DMS53 treated with DMSO at 0.1 percent for 48 hours (cell line): ENCODE measurements at regions not wholly inside any gene's neighbourhood (a gene's known extent, or its start where the extent isn't known, plus 50 kb on each side); places are given as distances from the start of the nearest gene placed in this dataset.

Experiments used
- DNase-seq: peaks from one replicate; lab custom pipeline; 2025; ENCODE audit not compliant: unreplicated experiment; lab: John Stamatoyannopoulos, UW

DNA sequence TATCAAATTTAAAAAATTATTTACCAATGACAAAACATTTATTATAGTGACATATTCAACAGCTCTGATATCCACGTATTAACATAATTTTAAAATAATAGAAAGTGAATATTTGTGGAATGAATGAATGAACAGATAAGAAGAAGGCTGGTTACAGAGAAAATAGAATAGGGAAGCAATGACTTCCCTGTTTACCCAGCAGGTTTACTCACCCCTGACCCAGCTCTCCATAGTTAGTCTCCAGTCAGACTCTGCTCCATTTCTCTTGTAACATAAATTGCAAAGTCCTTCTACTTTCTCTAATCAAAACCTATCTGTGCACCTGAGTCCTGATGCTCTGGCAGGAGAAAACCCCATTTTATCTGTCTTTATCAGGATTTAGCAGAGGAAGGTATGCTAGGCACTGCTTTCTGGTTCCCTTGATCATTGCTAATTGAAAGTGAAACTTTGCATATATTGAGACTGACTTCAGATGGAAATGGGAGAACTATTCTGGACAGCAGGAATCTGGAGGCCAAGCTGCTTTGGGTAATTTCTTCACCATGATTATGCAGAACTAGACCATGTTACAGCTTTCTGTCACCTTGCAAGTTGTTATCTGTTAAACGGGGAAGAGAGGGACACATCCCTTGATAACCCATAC is 363.0 kb downstream of the FAT4 start:
- no peak for DNase-seq

DNA sequence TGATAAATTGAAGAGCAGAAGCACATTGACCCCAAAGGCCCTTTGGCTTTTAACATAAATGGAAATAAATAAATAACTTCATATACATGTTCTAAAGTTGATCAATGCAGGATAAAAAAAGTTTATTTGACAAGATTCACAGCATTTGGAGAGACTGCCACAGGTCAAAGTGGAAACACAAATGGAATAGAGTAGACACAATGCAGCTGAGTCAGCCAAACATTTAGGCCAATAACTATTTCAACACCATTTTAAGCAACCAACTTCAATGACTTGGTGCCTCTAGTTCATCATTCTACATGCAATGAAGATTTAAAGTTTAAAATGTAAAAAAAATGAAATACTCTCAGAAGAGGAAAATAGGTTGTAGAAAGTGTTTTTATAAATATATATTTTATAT is 365.2 kb downstream of the FAT4 start:
- no peak for DNase-seq

DNA sequence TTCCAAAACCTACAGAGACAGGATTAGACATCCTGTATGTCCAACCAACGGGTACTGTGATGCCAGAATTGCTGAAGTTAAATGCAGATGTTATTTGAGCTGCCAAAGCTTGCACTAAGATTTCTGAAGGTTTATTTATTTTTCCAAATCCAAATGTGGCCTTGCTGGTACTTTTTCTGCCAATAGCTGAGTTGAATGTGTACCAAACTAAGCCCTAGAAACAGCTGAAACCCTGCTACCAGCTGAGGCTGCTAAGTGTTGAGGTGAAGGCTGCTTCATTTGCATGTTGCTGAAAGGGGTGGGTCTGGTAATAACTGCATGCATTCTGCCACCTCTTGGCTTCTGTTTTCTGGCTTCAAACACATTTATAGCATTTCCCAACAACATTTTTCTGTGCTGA is 366.5 kb downstream of the FAT4 start:
- DNase-seq = no peak

DNA sequence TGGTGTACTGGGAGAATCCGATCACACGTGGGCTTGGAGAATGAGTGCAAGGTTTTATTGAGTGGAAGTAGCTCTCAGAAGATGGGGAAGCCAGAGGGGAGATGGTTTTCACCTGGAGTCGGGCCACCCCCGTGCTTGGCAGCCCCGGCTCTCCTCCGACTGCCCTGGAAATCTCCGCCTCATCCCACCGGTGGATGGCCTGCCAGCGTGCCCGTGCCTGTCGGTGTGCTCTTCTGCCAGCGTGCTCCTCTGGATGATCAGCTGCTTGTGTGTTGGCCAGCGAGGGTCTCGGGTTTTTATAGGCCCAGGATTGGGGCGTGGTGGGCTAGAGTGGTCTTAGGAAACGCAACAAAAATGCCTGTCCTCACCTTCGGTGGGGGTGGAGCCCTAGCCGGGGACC is 368.0 kb downstream of the FAT4 start:
- no peak for DNase-seq

DNA sequence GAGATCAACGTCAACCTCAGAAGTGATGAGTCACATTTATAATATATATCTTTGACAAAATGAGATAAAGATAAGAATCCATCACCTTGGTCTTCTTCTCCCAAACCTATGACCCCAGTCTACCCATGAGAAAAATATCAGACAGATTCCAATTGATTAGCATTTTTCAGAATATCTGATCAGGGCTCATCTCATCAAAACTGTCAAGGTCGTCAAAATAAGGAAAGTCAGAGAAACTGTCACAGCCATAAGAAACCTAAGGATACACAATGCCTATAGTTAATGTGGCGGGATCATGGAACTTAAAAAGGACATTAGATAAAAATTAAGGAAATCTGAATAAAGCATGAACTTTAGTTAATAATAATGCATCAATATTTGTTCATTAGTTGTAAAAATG is 374.1 kb downstream of the FAT4 start:
- no peak for DNase-seq

DNA sequence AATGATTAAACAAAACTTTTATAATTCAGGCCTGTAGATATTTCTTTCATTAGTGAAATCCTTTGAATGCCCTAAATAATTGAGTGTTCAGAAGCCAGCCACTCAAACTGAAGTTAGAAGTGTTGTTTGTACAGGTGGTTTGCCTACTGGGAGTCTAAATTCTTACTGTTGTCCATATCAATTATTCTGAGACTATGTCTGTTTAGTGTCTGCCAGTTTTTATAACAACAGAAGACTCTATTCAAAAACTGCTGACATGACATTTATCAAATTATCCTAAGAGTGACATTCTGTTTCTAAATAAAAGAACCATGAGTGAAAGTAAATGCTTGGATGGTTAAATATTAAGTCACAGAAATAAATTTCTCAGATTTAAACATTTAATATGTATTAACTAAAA is 375.1 kb downstream of the FAT4 start:
- no peak for DNase-seq

DNA sequence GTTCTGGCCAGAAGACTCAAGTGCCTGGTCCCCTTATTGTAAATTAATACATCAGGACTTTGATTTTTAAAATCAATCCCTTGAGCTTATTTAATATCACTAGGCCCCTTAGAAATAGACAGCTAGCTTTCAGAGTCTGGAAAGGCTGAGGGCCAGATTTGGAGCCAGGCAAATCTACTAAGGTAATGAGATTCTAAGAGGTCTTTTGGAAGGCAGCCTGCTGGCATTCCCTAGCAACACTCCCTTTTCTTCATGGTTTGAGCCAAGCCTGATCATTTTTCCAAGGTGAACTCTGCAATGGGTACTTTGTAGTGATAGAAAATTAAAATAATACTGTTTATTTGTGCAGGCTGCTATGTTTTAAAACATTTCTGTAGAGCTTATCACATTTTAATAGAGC is 378.5 kb downstream of the FAT4 start:
- no peak for DNase-seq

DNA sequence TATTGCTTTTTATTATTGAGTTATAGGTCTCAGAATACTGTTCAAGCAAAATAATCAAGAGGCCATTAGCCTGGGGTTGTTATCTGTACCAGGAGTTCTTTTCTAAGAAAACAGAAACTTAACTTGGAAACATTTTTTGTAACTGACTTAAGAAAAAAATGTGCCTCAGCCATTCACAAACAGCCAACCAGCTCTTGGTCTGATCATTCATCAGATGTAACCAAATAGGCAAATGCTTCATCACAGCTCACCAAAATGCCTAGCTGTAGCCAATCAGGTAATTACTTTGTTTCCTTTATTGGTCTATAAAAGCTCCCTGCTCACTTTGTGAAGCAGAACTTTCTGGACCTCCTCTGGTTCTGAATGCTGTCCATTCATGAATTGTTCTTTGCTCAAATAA is 387.7 kb downstream of the FAT4 start:
- DNase-seq = no peak

DNA sequence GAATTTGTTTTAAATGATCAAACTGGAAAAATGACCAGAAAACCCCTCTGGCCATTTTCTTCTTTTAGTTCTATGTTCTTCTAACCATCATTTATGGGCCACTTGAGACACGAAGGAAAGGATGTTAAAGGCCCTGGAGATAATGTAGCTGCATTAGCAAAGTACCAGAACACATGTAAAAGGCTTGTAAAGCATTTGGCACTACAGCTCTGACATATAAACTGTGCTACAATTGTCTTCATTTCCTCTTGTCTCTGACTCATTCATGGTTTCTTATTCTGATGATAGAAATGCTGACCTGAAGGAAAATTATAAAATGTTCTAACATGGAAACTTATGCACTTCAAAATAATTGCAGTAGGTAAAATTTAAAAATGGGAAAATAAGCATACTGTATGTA is 388.7 kb downstream of the FAT4 start:
- no peak for DNase-seq

DNA sequence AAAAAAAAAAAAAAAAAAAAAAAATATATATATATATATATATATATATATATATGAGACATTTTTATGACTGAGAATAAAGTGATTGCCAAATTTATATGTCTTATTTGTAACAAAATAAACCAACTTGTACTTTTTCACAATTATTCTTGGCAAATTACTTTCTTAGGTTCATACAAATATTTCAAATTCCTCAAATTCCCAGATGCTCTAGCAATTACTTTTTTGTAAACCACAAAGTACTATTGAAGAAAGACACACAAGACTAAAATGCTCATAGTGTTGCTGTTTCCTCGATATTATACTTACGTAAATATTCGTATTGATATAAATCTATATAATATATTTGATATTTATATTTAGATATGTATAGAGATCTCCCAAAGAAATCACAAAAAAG is 390.0 kb downstream of the FAT4 start:
- DNase-seq = no peak

DNA sequence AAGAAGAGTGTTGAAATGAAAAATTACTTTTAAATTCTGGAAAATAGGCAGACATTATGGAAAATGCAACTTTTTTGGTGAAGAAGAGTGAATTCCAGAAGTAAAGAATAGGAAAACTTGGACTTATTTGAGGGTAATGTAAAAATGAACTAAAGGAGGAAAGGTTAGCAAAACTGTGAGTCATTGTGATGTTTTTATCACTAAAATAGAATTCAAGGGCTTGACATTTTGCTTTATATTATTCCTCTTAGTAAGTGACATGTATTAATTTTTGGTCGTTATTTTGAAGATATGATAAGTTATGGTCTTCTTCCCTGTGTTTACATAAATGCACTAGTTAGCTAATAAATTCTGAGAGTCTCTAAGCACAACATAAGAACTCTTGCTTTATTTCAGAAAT is 390.9 kb downstream of the FAT4 start:
- DNase-seq = no peak

DNA sequence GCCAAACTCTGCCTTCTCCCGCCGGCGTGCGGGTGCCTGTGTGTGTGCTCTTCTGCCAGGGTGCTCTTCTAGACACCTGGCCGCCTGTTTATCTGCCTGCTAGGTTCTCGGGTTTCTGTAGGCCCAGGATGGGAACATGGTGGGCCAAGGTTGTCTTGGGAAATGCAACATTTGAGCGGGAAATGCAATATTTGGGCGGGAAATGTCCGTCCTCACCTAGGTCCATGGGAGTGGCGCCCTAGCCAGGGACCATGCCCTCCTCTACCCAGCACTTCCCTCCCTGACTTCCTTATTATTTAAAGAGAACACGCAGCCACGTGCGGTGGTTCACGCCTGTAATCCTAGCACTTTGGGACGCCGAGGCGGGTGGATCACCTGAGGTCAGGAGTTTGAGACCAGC is 392.6 kb downstream of the FAT4 start:
- DNase-seq = no peak

DNA sequence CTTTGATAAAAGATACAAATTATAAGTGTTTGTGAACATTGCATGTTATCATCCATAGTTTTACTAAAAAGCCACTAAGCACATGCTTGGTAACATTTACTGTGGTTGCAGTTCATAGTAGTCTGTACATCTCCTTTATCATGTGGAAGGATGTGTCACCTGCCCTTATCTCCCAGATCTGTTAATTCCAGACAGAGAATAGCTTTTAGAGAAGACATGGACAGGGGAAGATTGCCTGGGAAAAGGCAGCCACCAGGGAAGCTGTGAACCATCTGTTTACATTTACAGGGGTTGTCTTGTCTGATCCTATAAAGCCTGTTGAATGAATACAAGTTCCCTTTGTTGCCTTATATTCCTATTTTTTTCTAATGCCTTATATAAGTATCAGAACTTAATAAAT is 396.0 kb downstream of the FAT4 start:
- no peak for DNase-seq

DNA sequence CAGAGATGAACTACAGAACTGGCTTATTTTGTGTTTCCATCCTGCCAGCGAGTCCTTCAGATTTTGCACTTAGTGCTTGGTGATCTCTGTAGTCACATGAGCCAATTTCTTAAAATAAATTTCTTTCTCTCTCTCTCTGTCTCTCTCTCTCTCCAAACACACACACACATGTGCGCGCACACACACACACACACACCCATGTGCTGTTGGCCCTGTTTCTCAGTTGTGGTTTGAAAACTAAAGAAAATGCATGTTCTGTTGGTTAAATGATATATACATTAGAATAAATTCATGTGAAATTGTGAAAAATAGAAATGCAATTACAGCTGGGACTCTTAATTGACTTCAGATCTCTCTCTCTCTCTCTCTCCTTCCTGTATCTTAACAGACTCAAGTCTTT is 399.3 kb downstream of the FAT4 start:
- no peak for DNase-seq

DNA sequence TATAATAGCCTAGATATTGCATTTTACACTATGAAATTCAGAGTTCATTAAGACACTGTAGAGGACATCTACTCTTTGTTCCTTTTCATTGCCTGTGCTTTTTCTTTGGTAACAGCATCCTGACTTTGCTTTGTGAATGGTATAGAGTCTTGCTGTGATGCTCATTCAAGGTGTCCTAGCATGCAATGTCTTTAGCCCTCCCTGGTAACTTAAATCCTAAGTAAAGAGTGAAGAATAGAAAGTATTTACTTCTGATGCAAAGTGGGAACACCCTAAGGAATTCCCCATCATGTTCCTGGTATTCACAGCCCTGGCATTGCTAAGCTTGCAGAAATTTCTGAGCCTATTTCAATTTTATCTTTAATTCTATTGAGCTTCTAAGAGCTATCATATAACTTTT is 400.1 kb downstream of the FAT4 start:
- no peak for DNase-seq

DNA sequence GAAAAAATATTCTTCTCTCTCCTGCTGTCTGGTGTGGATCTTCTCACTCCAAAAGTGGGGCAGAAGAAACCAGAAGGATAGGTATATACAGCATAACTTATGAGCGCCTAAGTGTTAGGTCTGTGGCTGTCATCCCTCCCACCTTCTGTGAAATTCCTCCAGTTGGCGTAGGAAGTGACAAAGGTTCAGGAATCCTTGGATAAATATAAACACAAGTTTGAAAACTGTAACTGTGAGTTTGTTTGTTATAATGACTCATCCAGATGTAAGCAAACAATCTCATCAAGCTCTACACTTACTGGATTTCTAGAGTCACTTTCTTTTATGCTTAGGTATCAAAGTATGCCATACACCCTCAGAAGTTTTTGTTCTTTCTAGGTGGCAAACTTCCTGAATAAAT is 405.2 kb downstream of the FAT4 start:
- DNase-seq = peak; percentile 67

DNA sequence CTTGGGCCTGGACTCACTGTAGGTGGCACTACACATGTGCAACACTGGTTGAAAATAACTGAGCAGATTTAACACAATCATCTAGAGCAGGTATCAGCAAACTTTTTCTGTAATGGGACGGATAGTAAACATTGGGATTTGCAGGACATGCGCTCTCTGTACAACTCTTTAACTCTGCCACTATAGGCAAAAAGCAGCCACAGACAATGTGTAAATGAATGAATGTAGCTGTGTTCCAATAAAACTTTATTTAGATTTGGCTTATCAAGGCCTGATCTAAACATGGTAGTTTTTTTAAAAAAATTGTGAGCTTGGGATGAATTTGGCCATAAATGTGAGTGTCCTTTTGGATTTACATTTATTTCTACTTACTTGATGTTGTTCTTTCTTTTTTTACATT is 407.3 kb downstream of the FAT4 start:
- no peak for DNase-seq

DNA sequence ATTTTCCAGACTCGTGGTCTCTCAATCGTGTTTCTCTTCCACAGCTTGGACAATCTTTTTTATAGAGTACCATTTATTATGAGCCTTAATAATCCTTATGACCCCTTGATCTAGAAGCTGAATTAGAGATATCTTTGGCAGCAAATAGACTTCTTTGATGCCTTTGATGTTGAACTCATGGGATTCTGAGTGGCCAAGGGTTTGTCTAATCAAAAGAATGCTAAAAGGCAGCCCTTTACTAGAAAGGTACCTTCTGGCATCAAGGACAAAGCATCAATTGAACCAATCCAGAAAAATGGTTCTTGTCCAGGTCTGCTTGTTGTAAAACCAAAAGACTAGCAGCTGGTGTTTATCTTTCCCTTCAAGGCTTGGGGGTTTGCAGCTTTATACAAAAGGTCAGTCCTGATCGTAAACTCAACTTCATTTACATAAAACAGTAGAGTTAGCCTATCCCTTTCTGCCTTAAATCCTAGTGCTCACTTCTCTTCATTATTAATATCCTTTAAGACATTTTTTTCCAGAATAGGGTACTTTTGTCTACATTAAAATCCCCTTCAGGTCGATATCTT is 411.3 kb downstream of the FAT4 start:
- DNase-seq = no peak

DNA sequence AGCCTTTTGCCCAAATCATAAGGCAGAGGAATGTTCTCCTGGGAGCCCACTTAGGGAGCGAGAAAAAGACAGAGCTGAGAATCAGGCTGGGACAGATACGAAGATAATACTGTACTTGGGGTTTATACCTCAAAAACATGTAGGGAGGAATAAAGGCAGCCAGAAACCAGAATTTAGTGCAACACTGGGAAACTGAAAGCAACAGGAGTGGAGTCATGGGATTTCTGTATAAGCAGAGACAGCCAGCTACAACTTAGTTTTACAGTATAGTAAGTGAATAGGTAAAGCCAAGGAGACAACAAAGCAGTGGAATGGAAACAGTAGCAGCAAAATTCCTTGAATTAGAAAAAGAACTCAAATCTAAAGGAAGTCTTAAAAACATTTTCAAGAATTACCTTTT is 413.2 kb downstream of the FAT4 start:
- no peak for DNase-seq

DNA sequence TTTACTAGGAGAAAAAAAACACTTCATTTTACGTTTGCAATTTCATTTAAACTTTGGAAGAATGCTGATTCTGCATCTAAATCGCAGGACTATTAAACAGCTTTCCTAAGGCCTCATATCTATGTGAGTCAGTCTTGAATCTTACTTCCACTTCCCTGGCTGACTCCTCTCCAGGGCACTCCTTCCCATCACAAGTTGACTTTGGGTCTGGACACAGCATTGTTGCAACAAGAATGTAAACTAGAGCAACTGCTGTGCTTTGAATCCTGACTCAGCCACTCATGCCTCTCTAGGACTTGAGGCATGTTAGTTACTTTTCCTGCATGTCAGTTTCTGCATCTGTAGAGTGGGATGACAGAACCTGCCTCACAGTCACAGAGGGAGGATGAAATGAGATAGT is 413.8 kb downstream of the FAT4 start:
- no peak for DNase-seq

DNA sequence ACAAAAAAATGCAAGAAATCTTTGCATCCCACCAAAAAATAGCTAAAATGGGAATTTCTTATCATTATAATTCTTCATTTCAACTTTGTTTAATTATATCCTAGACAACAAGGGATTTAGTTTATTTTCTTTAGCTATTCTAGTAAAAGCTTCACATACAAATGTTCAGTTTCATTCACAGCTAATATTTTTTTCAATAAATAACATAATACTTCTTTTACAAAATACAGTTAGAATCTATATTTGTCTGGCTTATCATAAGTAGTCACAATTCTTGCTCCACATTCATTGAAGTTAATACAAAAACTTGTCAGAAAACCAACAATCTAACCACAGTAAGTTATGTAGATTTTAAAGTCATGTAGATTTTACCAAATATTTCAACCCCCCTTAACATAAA is 414.4 kb downstream of the FAT4 start:
- DNase-seq = no peak

DNA sequence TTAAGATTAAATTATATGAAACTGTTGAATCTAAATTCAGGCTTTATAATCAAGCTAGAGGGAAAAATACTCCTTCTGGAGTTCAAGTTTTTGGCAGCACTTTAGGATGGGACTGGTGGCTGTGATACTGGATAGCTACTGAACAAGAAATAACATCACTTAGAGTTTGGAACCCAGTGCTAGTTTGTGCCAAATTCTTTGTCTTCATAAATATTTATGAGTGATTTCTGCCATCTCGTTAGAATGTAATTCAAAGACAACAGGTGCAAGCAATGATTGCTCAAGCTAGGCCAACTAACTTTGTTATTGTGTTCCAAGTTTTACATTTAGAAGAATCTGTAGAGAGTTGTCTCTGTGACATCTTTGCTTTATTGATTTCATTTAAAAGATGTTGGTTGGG is 417.9 kb downstream of the FAT4 start:
- DNase-seq = no peak

DNA sequence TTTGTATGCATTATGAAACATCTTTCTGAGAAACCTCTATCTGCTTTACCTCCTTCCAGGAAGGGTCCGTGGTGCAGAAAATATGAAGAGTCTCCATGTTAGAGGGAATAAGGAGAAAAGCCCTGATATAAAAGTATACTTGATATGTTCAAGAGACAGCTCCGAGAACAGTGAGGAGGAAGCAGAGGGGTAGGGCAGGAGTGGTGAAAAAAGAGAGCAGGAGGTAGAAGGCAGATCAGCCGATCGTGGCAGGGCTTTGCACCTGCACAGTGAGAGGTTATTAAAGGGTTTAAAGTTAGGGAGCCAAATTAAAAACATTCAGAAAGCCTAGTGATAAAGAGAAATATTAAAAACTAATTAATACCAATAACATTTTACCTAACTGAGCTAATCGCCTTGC is 419.7 kb downstream of the FAT4 start:
- no peak for DNase-seq

DNA sequence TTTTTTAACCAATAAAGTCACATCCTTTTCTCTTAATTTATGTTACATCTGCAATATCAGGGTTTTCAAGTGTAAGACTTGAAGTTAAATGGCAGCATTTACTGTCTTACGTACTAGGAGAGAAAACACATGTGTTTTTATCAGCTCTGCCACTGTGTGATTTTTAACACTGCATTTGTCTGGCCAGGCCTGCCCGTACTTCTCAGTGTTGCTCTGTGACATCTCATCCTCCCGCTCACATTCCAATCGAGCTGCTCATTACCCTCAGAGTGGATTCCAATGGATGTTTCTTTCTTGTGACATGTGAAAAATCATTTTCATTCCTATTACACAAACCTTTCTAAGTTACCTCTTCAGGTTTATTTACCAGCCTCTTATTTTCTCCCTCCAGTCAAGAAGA is 420.3 kb downstream of the FAT4 start:
- no peak for DNase-seq
